ENCODE measurements at regions not wholly inside any gene's neighbourhood (a gene's known extent, or its start where the extent isn't known, plus 50 kb on each side); places are given as distances from the start of the nearest gene placed in this dataset.

DNA sequence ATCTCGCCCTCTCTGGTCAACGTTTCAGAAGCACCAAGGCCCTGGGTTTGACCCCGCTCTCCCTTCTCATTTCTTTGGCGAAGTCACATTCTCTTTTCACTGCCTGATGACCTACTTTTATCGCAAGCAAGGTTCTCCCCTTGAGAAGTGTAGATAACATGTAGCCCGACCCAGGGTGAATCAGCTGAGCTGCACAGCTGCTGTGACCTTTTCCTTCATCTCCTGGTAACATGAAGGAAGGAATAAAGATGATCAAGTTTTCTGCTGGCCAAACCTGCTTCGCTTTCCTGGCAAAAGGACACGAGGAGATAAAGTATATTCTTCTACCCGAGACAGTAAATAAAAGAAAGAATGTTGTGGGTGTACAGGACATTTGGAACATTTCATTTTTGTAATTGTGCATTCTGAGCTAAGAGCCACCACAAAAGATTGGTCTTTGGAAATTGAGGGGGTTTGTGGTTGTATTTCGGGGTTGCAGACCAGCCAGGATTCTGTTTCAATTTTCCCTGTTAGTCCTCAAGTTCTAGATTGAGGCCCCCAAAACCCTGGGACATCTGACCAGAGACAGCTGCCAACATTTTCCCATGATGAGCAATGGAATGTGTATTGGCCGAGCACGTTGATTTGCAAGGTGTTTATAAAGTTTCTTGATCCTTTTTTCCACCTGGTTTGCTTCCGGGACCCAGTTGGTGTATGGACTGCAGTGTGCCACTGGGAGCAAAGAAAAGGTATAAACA, 155.1 kb upstream of the ZNF462 start:
- TF ChIP-seq, protein P1, sequence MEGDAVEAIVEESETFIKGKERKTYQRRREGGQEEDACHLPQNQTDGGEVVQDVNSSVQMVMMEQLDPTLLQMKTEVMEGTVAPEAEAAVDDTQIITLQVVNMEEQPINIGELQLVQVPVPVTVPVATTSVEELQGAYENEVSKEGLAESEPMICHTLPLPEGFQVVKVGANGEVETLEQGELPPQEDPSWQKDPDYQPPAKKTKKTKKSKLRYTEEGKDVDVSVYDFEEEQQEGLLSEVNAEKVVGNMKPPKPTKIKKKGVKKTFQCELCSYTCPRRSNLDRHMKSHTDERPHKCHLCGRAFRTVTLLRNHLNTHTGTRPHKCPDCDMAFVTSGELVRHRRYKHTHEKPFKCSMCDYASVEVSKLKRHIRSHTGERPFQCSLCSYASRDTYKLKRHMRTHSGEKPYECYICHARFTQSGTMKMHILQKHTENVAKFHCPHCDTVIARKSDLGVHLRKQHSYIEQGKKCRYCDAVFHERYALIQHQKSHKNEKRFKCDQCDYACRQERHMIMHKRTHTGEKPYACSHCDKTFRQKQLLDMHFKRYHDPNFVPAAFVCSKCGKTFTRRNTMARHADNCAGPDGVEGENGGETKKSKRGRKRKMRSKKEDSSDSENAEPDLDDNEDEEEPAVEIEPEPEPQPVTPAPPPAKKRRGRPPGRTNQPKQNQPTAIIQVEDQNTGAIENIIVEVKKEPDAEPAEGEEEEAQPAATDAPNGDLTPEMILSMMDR (IDR thresholded peaks at IDR 0.05; ENCODE audit: control insufficient read depth, extremely low read depth, insufficient read depth): no peak
- no peak overlapping the region for H3K4me3 ChIP-seq (ENCODE audit: low read depth, low read length)
- no peak for DNase-seq (ENCODE audit: low read depth)

GRCh38 chr9:106708475-106709146, 154.4 kb upstream of the ZNF462 start:
- TF ChIP-seq, protein P1 (IDR thresholded peaks at IDR 0.05; ENCODE audit: control insufficient read depth, extremely low read depth, insufficient read depth): no peak
- no peak overlapping the region for H3K4me3 ChIP-seq (ENCODE audit: low read depth, low read length)
- DNase-seq (ENCODE audit: low read depth): no peak

DNA sequence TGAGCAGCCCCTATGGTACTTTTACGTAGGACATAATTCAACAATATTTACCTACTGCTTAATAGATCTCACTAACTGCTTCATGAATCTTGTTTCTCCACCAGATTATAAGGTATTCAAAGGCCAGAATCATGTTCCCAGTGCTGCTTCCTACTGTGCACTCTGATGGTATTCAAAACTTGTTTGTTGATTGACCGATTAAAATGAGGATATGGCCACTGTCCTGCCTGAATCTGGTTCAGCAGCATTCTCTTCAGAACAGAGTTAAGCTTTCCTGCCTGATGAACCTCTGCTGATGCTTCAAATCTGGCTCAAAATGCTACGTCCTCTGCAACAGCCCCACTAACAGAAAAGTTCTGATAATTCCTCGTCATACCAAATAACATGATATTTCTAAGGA, 150.7 kb upstream of the ZNF462 start:
- no peak for DNase-seq (ENCODE audit: low read depth)
- TF ChIP-seq, protein P1 (IDR thresholded peaks at IDR 0.05; ENCODE audit: control insufficient read depth, extremely low read depth, insufficient read depth): no peak
- H3K4me3 ChIP-seq (ENCODE audit: low read depth, low read length): no peak overlapping the region

DNA sequence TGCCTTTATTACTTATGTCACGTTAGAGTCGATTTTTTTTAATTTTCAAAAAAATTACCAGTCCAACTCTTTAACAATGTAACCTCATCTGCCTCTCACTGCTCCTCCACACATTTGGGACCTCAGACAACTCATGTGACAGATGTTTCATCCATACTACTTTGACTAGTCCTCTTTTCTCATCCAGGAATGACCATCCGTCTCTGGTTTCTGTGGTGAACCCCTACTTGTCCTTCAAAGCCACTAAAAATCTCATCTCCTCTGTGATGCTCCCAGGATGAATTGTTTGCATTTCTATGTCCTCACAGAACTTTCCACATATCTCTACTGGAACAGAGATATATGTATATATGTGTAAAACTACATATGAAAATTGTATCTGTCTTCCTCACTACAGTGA, 149.8 kb upstream of the ZNF462 start:
- TF ChIP-seq, protein P1 (IDR thresholded peaks at IDR 0.05; ENCODE audit: control insufficient read depth, extremely low read depth, insufficient read depth): no peak
- DNase-seq (ENCODE audit: low read depth): no peak
- H3K4me3 ChIP-seq (ENCODE audit: low read depth, low read length): no peak overlapping the region

- TF ChIP-seq, protein P1 (IDR thresholded peaks at IDR 0.05; ENCODE audit: control insufficient read depth, extremely low read depth, insufficient read depth): no peak
- DNase-seq (ENCODE audit: low read depth): no peak
- no peak overlapping the region for H3K4me3 ChIP-seq (ENCODE audit: low read depth, low read length)
These were observed 146.1 kb upstream of the ZNF462 start for GRCh38 chr9:106716820-106717219.

DNA sequence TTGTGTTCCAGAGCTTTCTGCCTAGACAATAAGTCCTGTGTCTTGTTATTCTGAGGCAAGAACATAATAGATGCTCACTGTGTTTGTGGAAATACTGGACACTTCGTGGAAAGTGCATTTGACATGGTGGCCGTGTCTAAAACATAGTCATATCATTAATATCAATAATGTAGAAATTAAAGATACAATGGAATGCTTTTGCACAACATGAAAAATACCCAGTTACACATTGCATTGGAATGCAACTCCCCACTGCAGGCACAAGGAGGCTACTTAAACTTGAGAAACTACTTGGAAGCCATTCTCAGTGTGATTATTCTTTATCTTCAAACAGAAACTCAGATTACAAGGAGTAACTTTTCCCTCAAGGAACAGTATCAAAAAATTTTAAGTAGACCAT, 145.3 kb upstream of the ZNF462 start:
- no peak overlapping the region for H3K4me3 ChIP-seq (ENCODE audit: low read depth, low read length)
- TF ChIP-seq, protein P1 (IDR thresholded peaks at IDR 0.05; ENCODE audit: control insufficient read depth, extremely low read depth, insufficient read depth): no peak
- DNase-seq (ENCODE audit: low read depth): no peak

Measured in LNCaP clone FGC (cell line).